Smooth muscle cell (in vitro differentiated cells): ENCODE measurements at regions not wholly inside any gene's neighbourhood (a gene's known extent, or its start where the extent isn't known, plus 50 kb on each side); places are given as distances from the start of the nearest gene placed in this dataset.

Experiments
- DNase-seq: peaks from one replicate; lab custom pipeline; 2025; ENCODE audit not compliant: unreplicated experiment; lab: John Stamatoyannopoulos, UW
- H2AFZ ChIP-seq: fragments of 200-600 bp; sonication (generic); 2 replicates; pipeline ENCODE4 v1.6.0; 2016; ENCODE audit warnings: antibody characterized with exemption, low read depth, mild to moderate bottlenecking
- H3F3A ChIP-seq: fragments of 200-600 bp; sonication (generic); 2 replicates; pipeline ENCODE4 v1.6.0; 2017; ENCODE audit warnings: antibody characterized with exemption, low read depth
- H3K27ac ChIP-seq: fragments of 200-600 bp; sonication (generic); 2 replicates; pipeline ENCODE4 v1.5.1; 2016; ENCODE audit warnings: low read depth, mild to moderate bottlenecking
- H3K27me3 ChIP-seq: fragments of 200-600 bp; sonication (generic); 2 replicates; pipeline ENCODE4 v1.6.1; 2016; ENCODE audit warnings: low read depth, mild to moderate bottlenecking
- H3K36me3 ChIP-seq: fragments of 200-600 bp; sonication (generic); 2 replicates; pipeline ENCODE4 v1.5.1; 2016; ENCODE audit warnings: low read depth
- H3K4me1 ChIP-seq: fragments of 200-600 bp; sonication (generic); 2 replicates; pipeline ENCODE4 v1.5.1; 2016; ENCODE audit warnings: low read depth
- H3K4me2 ChIP-seq: fragments of 200-600 bp; sonication (generic); 2 replicates; pipeline ENCODE4 v1.6.0; 2016; ENCODE audit warnings: mild to moderate bottlenecking
- H3K4me3 ChIP-seq: fragments of 200-600 bp; sonication (generic); 2 replicates; pipeline ENCODE4 v1.5.1; 2016; ENCODE audit warnings: mild to moderate bottlenecking
- H3K79me2 ChIP-seq: fragments of 200-600 bp; sonication (generic); 2 replicates; pipeline ENCODE4 v1.6.0; 2016; ENCODE audit warnings: low read depth, mild to moderate bottlenecking
- H3K9ac ChIP-seq: fragments of 200-600 bp; sonication (generic); 2 replicates; pipeline ENCODE4 v1.6.0; 2016; ENCODE audit warnings: low read depth
- H3K9me3 ChIP-seq: fragments of 200-600 bp; sonication (generic); replicated peaks from 2 replicates; pipeline ENCODE4 v1.5.1; 2016; ENCODE audit warnings: low read depth
- H4K20me1 ChIP-seq: fragments of 200-600 bp; sonication (generic); 2 replicates; pipeline ENCODE4 v1.6.0; 2016; ENCODE audit warnings: low read depth
- CTCF ChIP-seq: fragments of 200-600 bp; sonication (generic); IDR thresholded peaks from 2 replicates; pipeline ENCODE4 v1.5.1; 2017; ENCODE audit warnings: borderline replicate concordance, mild to moderate bottlenecking, antibody characterized with exemption; ENCODE audit not compliant: insufficient read depth, poor library complexity, severe bottlenecking
- WGBS: methylation state at CpG from one replicate; pipeline ENCODE4 v1.1.7; 2016; ENCODE audit warnings: low lambda C conversion rate; 5-methylcytosine and 5-hydroxymethylcytosine counted together

GRCh38 chr7:41491308-41491707 lies 211.6 kb downstream of the INHBA start:
- H3K36me3 ChIP-seq = no peaks in the 10 kb centered on the region
- WGBS = 60% methylated on average over 5 of the region's 5 CpGs
- no peak for TF ChIP-seq CTCF
- H3K4me2 ChIP-seq = peak overlapping the region; percentile 29
- H3K27ac ChIP-seq = peak overlapping the region; percentile 11
- DNase-seq = no peak
- no peaks in the 10 kb centered on the region for H3K27me3 ChIP-seq
- H3K4me3 ChIP-seq = no peak overlapping the region
- H3K79me2 ChIP-seq = no peaks in the 10 kb centered on the region
- no peaks in the 10 kb centered on the region for H3K9me3 ChIP-seq
- H3K9ac ChIP-seq = no peak overlapping the region
- H4K20me1 ChIP-seq = no peaks in the 10 kb centered on the region
- no peaks in the 10 kb centered on the region for H3F3A ChIP-seq
- peak overlapping the region; percentile 76 for H2AFZ ChIP-seq
- no peaks in the 10 kb centered on the region for H3K4me1 ChIP-seq

- Histone ChIP-seq H4K20me1 (no peaks in the 10 kb centered on the region), H3K36me3 (no peaks in the 10 kb centered on the region), H3K9me3 (no peaks in the 10 kb centered on the region), H2AFZ (no peak overlapping the region), H3K4me1 (no peaks in the 10 kb centered on the region), H3K4me2 (no peak overlapping the region), H3K27me3 (no peaks in the 10 kb centered on the region), H3K4me3 (no peak overlapping the region), H3K27ac (no peak overlapping the region), H3K9ac (no peak overlapping the region), H3F3A (no peaks in the 10 kb centered on the region), H3K79me2 (no peaks in the 10 kb centered on the region)
- no peak for TF ChIP-seq CTCF
- WGBS = 98% methylated on average over 2 of the region's 2 CpGs
- no peak for DNase-seq
These were observed 213.0 kb downstream of the INHBA start for GRCh38 chr7:41489885-41490284.

GRCh38 chr7:41487229-41487940 lies 215.5 kb downstream of the INHBA start:
- H3K9me3 ChIP-seq = no peaks in the 10 kb centered on the region
- no peaks in the 10 kb centered on the region for H3K27me3 ChIP-seq
- no peaks in the 10 kb centered on the region for H3K4me1 ChIP-seq
- H3K27ac ChIP-seq = no peak overlapping the region
- no peak overlapping the region for H3K9ac ChIP-seq
- DNase-seq = no peak
- H3K4me3 ChIP-seq = no peak overlapping the region
- no peaks in the 10 kb centered on the region for H3K79me2 ChIP-seq
- H3K36me3 ChIP-seq = no peaks in the 10 kb centered on the region
- H3F3A ChIP-seq = no peaks in the 10 kb centered on the region
- H3K4me2 ChIP-seq = no peak overlapping the region
- TF ChIP-seq CTCF = no peak
- no peaks in the 10 kb centered on the region for H4K20me1 ChIP-seq
- H2AFZ ChIP-seq = no peak overlapping the region
- WGBS = 93% methylated on average over 7 of the region's 7 CpGs

- H3K4me2 ChIP-seq = no peak overlapping the region
- no peaks in the 10 kb centered on the region for H4K20me1 ChIP-seq
- no peak overlapping the region for H2AFZ ChIP-seq
- H3K36me3 ChIP-seq = no peaks in the 10 kb centered on the region
- H3K27me3 ChIP-seq = no peaks in the 10 kb centered on the region
- TF ChIP-seq CTCF = no peak
- H3K79me2 ChIP-seq = no peaks in the 10 kb centered on the region
- no peaks in the 10 kb centered on the region for H3K4me1 ChIP-seq
- H3F3A ChIP-seq = peaks cover 5% of the 10 kb centered on the region
- H3K4me3 ChIP-seq = no peak overlapping the region
- no peak overlapping the region for H3K9ac ChIP-seq
- no peaks in the 10 kb centered on the region for H3K9me3 ChIP-seq
- no peak for DNase-seq
- no peak overlapping the region for H3K27ac ChIP-seq
These were observed 221.5 kb downstream of the INHBA start for GRCh38 chr7:41481353-41481752.
